ENCODE measurements at regions not wholly inside any gene's neighbourhood (a gene's known extent, or its start where the extent isn't known, plus 50 kb on each side); places are given as distances from the start of the nearest gene placed in this dataset.

- H3K36me3 ChIP-seq (ENCODE audit: control insufficient read depth, insufficient read depth, low read length), result no peaks in the 10 kb centered on the region
- no peak overlapping the region for H3K9ac ChIP-seq (ENCODE audit: low read length)
- no peaks in the 10 kb centered on the region for H3K27me3 ChIP-seq (ENCODE audit: control insufficient read depth, insufficient read depth, low read length)
- H3K27ac ChIP-seq (ENCODE audit: low read depth, low read length), result no peak overlapping the region
- H3K4me1 ChIP-seq (ENCODE audit: control insufficient read depth, insufficient read depth, low read length), result no peaks in the 10 kb centered on the region
- no peak overlapping the region for H3K4me3 ChIP-seq (ENCODE audit: low read length)
Observed at GRCh38 chr9:665296-665695, 176.2 kb upstream of the DMRT1 start.

GRCh38 chr9:671997-672396, 169.5 kb upstream of the DMRT1 start:
- H3K4me1 ChIP-seq (ENCODE audit: control insufficient read depth, insufficient read depth, low read length), result peaks cover 8% of the 10 kb centered on the region
- H3K9ac ChIP-seq (ENCODE audit: low read length), result no peak overlapping the region
- no peak overlapping the region for H3K27ac ChIP-seq (ENCODE audit: low read depth, low read length)
- H3K27me3 ChIP-seq (ENCODE audit: control insufficient read depth, insufficient read depth, low read length), result no peaks in the 10 kb centered on the region
- no peaks in the 10 kb centered on the region for H3K36me3 ChIP-seq (ENCODE audit: control insufficient read depth, insufficient read depth, low read length)
- H3K4me3 ChIP-seq (ENCODE audit: low read length), result no peak overlapping the region

GRCh38 chr9:672851-673250, 168.6 kb upstream of the DMRT1 start:
- no peak overlapping the region for H3K27ac ChIP-seq (ENCODE audit: low read depth, low read length)
- no peaks in the 10 kb centered on the region for H3K27me3 ChIP-seq (ENCODE audit: control insufficient read depth, insufficient read depth, low read length)
- no peak overlapping the region for H3K4me3 ChIP-seq (ENCODE audit: low read length)
- H3K9ac ChIP-seq (ENCODE audit: low read length), result no peak overlapping the region
- H3K36me3 ChIP-seq (ENCODE audit: control insufficient read depth, insufficient read depth, low read length), result no peaks in the 10 kb centered on the region
- peaks cover 8% of the 10 kb centered on the region for H3K4me1 ChIP-seq (ENCODE audit: control insufficient read depth, insufficient read depth, low read length)

GRCh38 chr9:673264-673965, 168.1 kb upstream of the DMRT1 start:
- Histone ChIP-seq H3K27ac (ENCODE audit: low read depth, low read length) (peak overlapping the region; percentile 57), H3K36me3 (ENCODE audit: control insufficient read depth, insufficient read depth, low read length) (no peaks in the 10 kb centered on the region), H3K9ac (ENCODE audit: low read length) (no peak overlapping the region), H3K4me1 (ENCODE audit: control insufficient read depth, insufficient read depth, low read length) (peaks cover 8% of the 10 kb centered on the region), H3K27me3 (ENCODE audit: control insufficient read depth, insufficient read depth, low read length) (no peaks in the 10 kb centered on the region), H3K4me3 (ENCODE audit: low read length) (no peak overlapping the region)

GRCh38 chr9:673966-674526, 167.5 kb upstream of the DMRT1 start:
- Histone ChIP-seq H3K27ac (ENCODE audit: low read depth, low read length) (peak overlapping the region; percentile 57), H3K9ac (ENCODE audit: low read length) (no peak overlapping the region)

GRCh38 chr9:675697-676370, 165.7 kb upstream of the DMRT1 start:
- Histone ChIP-seq H3K27me3 (ENCODE audit: control insufficient read depth, insufficient read depth, low read length) (no peaks in the 10 kb centered on the region), H3K4me1 (ENCODE audit: control insufficient read depth, insufficient read depth, low read length) (peaks cover 8% of the 10 kb centered on the region), H3K27ac (ENCODE audit: low read depth, low read length) (no peak overlapping the region), H3K9ac (ENCODE audit: low read length) (no peak overlapping the region), H3K4me3 (ENCODE audit: low read length) (no peak overlapping the region), H3K36me3 (ENCODE audit: control insufficient read depth, insufficient read depth, low read length) (no peaks in the 10 kb centered on the region)

More at GRCh38 chr9:673966-674526, 167.5 kb upstream of the DMRT1 start:
- Histone ChIP-seq H3K4me3 (ENCODE audit: low read length) (no peak overlapping the region), H3K4me1 (ENCODE audit: control insufficient read depth, insufficient read depth, low read length) (peaks cover 8% of the 10 kb centered on the region), H3K36me3 (ENCODE audit: control insufficient read depth, insufficient read depth, low read length) (no peaks in the 10 kb centered on the region), H3K27me3 (ENCODE audit: control insufficient read depth, insufficient read depth, low read length) (no peaks in the 10 kb centered on the region)

GRCh38 chr9:676780-677438, 164.6 kb upstream of the DMRT1 start:
- Histone ChIP-seq H3K4me3 (ENCODE audit: low read length) (peak overlapping the region; percentile 55), H3K4me1 (ENCODE audit: control insufficient read depth, insufficient read depth, low read length) (peaks cover 6% of the 10 kb centered on the region), H3K36me3 (ENCODE audit: control insufficient read depth, insufficient read depth, low read length) (no peaks in the 10 kb centered on the region), H3K27me3 (ENCODE audit: control insufficient read depth, insufficient read depth, low read length) (no peaks in the 10 kb centered on the region), H3K27ac (ENCODE audit: low read depth, low read length) (peak overlapping the region; percentile 63), H3K9ac (ENCODE audit: low read length) (no peak overlapping the region)

GRCh38 chr9:677461-678097, 163.9 kb upstream of the DMRT1 start:
- Histone ChIP-seq H3K4me1 (ENCODE audit: control insufficient read depth, insufficient read depth, low read length) (peaks cover 6% of the 10 kb centered on the region), H3K27me3 (ENCODE audit: control insufficient read depth, insufficient read depth, low read length) (no peaks in the 10 kb centered on the region), H3K9ac (ENCODE audit: low read length) (no peak overlapping the region), H3K4me3 (ENCODE audit: low read length) (peak overlapping the region; percentile 55), H3K36me3 (ENCODE audit: control insufficient read depth, insufficient read depth, low read length) (no peaks in the 10 kb centered on the region), H3K27ac (ENCODE audit: low read depth, low read length) (peak overlapping the region; percentile 63)

- Histone ChIP-seq H3K27me3 (ENCODE audit: control insufficient read depth, insufficient read depth, low read length) (no peaks in the 10 kb centered on the region), H3K36me3 (ENCODE audit: control insufficient read depth, insufficient read depth, low read length) (no peaks in the 10 kb centered on the region), H3K27ac (ENCODE audit: low read depth, low read length) (no peak overlapping the region), H3K4me3 (ENCODE audit: low read length) (no peak overlapping the region), H3K9ac (ENCODE audit: low read length) (no peak overlapping the region), H3K4me1 (ENCODE audit: control insufficient read depth, insufficient read depth, low read length) (peaks cover 16% of the 10 kb centered on the region)
Observed at GRCh38 chr9:678897-679296, 162.6 kb upstream of the DMRT1 start.

GRCh38 chr9:679462-679861, 162.0 kb upstream of the DMRT1 start:
- H3K36me3 ChIP-seq (ENCODE audit: control insufficient read depth, insufficient read depth, low read length), result no peaks in the 10 kb centered on the region
- no peaks in the 10 kb centered on the region for H3K27me3 ChIP-seq (ENCODE audit: control insufficient read depth, insufficient read depth, low read length)
- H3K9ac ChIP-seq (ENCODE audit: low read length), result no peak overlapping the region
- no peak overlapping the region for H3K27ac ChIP-seq (ENCODE audit: low read depth, low read length)
- H3K4me1 ChIP-seq (ENCODE audit: control insufficient read depth, insufficient read depth, low read length), result peaks cover 16% of the 10 kb centered on the region
- no peak overlapping the region for H3K4me3 ChIP-seq (ENCODE audit: low read length)

- Histone ChIP-seq H3K27ac (ENCODE audit: low read depth, low read length) (no peak overlapping the region), H3K36me3 (ENCODE audit: control insufficient read depth, insufficient read depth, low read length) (no peaks in the 10 kb centered on the region), H3K27me3 (ENCODE audit: control insufficient read depth, insufficient read depth, low read length) (no peaks in the 10 kb centered on the region), H3K9ac (ENCODE audit: low read length) (no peak overlapping the region), H3K4me3 (ENCODE audit: low read length) (no peak overlapping the region), H3K4me1 (ENCODE audit: control insufficient read depth, insufficient read depth, low read length) (peaks cover 19% of the 10 kb centered on the region)
Observed at GRCh38 chr9:680106-680505, 161.4 kb upstream of the DMRT1 start.
